Stimulated activated naive CD8-positive, alpha-beta T cell treated with anti-CD3 and anti-CD28 coated beads, Interleukin-15, Interleukin-2, amounts not matched to agents 100 U/mL and 50 U/mL, for 24 hours (primary cell): ENCODE measurements at regions not wholly inside any gene's neighbourhood (a gene's known extent, or its start where the extent isn't known, plus 50 kb on each side); places are given as distances from the start of the nearest gene placed in this dataset.

ENCODE experiments used
- ATAC-seq: fragments of 150-1000 bp; cut with Tn5 transposase; one replicate; pipeline ENCODE4 v1.10.0; 2021
- DNase-seq: peaks from one replicate; pipeline ENCODE4 v3.0.0; 2021

DNA sequence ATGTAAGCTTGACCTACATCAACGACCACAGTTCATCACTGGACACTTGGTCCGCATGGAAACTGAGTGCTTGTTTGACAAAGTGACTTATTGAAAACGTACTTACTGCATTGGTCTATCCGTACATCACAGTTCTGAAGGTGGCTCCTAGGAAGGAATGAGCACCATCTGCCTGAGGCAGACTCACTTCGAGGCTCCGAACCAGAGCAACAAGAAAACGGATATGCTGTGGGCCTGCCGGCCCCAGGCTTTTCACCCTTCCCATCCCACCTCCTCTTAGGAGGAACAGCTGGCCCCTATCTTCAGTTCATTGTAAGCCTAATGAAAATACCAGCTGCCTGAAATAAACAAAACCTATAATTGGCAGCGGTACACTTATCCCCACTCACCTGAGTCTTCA lies 67.2 kb upstream of the TSLP start:
- DNase-seq (no peak), ATAC-seq (no peak)

DNA sequence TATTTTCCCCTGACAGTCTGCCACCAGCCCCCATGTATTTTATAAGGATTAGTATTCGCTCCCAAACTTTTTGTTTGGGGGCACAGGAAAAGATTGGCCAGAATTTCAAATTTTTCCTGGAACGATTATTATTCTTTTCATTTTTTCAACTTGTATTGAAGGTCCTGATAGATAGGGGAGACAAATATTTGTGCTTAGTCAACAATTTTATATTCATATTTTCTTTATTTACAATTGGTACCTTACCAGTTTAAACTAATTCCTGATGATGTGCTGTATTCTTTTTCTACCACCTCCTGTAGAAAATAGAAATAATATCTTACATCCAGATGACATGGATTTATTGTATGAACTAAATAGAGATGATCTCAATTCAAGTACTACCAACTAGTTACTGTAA lies 60.7 kb upstream of the TSLP start:
- DNase-seq, result no peak

DNA sequence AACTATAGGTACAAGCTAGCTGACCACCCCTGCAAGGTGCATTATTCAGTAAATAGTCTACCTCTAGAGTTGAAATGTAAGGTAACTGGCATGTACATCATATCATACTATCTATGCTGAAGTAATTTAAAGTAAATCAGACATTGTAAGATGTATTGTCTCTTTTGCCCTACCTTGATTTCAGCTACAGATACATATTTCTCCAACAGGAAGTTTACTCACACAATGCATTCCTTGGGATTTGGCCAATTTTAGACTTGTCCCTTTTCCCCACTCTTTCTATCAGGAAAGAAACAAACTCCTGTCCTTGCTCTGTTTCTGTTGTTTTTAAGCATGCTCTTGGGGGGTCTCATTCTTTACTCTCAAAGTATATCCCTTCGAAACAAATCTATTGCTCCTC lies 58.5 kb upstream of the TSLP start:
- DNase-seq, result no peak
- ATAC-seq, result no peak

More for the DNA sequence above, 60.7 kb upstream of the TSLP start:
- no peak for ATAC-seq

DNA sequence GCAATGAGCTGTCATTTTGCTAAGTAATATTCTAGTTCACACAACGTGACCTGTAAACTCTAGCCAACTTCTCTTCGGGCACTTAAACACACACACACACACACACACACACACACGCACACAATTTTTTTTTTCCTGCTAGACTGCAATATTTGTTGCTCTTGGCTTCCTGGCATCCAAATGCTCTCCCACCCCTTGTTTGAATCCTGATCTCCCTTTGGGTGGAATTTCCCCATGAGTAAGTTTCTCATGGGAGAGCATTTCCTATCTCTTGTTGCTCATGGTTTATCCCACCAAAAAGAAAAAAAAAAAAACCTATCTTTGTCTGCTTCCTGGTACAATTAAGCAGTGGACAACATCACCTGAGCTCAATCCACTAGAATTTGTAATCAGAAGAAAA lies 54.7 kb upstream of the TSLP start:
- DNase-seq (no peak), ATAC-seq (no peak)

DNA sequence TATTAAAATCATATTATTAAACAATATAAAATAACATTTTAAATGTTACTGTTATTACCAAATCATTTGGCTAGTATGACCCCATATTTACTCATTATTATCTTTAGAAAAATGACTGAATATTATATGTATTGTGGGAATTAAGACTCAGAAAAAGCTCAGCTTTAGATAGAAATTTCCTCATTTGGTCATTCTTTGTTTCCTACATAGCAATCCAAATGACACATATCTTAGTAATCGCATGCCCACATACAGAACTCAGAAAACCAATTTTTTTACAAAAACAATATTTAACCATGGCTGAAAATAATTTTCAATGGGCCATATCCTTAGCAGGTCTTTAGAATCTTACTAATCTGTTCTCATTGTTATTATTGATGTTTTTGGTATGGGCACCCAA lies 53.8 kb upstream of the TSLP start:
- DNase-seq (no peak), ATAC-seq (no peak)
